Ishikawa (cell line): ENCODE measurements at regions not wholly inside any gene's neighbourhood (a gene's known extent, or its start where the extent isn't known, plus 50 kb on each side); places are given as distances from the start of the nearest gene placed in this dataset.

Experiments used
- CEBPB ChIP-seq: IDR thresholded peaks from 2 replicates; pipeline ENCODE4 v1.6.1; 2012
- CREB1 ChIP-seq: IDR thresholded peaks from 2 replicates; pipeline ENCODE4 v1.6.1; 2012; ENCODE audit warnings: low read depth
- EGR1 ChIP-seq: IDR thresholded peaks from 2 replicates; pipeline ENCODE4 v1.6.1; 2012
- EP300 ChIP-seq: IDR thresholded peaks from 2 replicates; pipeline ENCODE4 v1.6.1; 2012; ENCODE audit warnings: borderline replicate concordance
- FOXM1 ChIP-seq: IDR thresholded peaks from 2 replicates; pipeline ENCODE4 v1.6.1; 2012; ENCODE audit warnings: low read depth, borderline replicate concordance
- NFIC ChIP-seq: IDR thresholded peaks from 2 replicates; pipeline ENCODE4 v1.6.1; 2012
- RAD21 ChIP-seq: IDR thresholded peaks from 2 replicates; pipeline ENCODE4 v1.6.1; 2012; ENCODE audit warnings: low read depth
- TAF1 ChIP-seq: IDR thresholded peaks from 2 replicates; pipeline ENCODE4 v1.6.1; 2012; ENCODE audit warnings: low read depth, mild to moderate bottlenecking
- YY1 ChIP-seq: IDR thresholded peaks from 2 replicates; pipeline ENCODE4 v1.6.1; 2012; ENCODE audit warnings: low read depth
- TF ChIP-seq, protein P1 (sequence below): IDR thresholded peaks from 2 replicates; pipeline ENCODE4 v1.6.1; 2012; ENCODE audit warnings: low read depth, mild to moderate bottlenecking
- TF ChIP-seq, protein P2 (sequence below): IDR thresholded peaks from 2 replicates; pipeline ENCODE4 v1.6.1; 2012

DNA sequence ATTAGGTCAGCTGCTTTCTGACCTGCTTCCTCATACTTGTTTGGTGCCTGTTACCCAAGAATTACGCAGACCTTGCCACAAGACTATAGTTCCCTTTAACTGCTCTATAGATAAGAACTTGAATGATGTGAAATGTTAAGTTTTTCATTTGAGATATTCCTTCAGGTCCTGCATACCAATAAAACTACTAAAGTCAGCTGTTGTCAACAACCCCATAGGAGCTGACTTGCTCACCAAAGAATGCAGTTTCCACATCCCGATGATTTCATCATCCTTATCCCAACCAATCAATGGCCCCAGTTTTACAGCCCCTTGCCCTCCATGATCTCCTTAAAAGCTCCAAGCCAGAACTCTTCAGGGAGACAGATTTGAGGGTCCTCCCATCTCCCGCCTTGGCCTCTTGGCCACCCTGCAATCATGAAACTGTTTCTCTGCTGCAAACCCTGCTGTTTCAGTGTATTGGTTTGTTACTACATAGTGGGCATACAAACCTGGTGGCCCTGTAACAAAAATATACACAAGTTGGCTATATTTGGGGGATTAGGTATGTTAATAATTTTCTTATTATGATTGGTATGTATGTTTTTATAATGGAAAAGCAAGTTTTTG, 396.3 kb upstream of the CHST9 start:
- TF ChIP-seq, protein P1, sequence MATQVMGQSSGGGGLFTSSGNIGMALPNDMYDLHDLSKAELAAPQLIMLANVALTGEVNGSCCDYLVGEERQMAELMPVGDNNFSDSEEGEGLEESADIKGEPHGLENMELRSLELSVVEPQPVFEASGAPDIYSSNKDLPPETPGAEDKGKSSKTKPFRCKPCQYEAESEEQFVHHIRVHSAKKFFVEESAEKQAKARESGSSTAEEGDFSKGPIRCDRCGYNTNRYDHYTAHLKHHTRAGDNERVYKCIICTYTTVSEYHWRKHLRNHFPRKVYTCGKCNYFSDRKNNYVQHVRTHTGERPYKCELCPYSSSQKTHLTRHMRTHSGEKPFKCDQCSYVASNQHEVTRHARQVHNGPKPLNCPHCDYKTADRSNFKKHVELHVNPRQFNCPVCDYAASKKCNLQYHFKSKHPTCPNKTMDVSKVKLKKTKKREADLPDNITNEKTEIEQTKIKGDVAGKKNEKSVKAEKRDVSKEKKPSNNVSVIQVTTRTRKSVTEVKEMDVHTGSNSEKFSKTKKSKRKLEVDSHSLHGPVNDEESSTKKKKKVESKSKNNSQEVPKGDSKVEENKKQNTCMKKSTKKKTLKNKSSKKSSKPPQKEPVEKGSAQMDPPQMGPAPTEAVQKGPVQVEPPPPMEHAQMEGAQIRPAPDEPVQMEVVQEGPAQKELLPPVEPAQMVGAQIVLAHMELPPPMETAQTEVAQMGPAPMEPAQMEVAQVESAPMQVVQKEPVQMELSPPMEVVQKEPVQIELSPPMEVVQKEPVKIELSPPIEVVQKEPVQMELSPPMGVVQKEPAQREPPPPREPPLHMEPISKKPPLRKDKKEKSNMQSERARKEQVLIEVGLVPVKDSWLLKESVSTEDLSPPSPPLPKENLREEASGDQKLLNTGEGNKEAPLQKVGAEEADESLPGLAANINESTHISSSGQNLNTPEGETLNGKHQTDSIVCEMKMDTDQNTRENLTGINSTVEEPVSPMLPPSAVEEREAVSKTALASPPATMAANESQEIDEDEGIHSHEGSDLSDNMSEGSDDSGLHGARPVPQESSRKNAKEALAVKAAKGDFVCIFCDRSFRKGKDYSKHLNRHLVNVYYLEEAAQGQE = no peak
- TF ChIP-seq RAD21 = no peak
- no peak for TF ChIP-seq CREB1
- TF ChIP-seq EP300 = no peak
- TF ChIP-seq, protein P2, sequence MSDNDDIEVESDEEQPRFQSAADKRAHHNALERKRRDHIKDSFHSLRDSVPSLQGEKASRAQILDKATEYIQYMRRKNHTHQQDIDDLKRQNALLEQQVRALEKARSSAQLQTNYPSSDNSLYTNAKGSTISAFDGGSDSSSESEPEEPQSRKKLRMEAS = no peak
- no peak for TF ChIP-seq TAF1
- TF ChIP-seq YY1 = no peak
- no peak for TF ChIP-seq CEBPB
- TF ChIP-seq EGR1 = no peak
- TF ChIP-seq FOXM1 = no peak
- no peak for TF ChIP-seq NFIC
